Liver (tissue), 2 donors: ENCODE measurements at regions not wholly inside any gene's neighbourhood (a gene's known extent, or its start where the extent isn't known, plus 50 kb on each side); places are given as distances from the start of the nearest gene placed in this dataset.

Experiments used
- TF ChIP-seq, protein P1 (sequence below): fragments of 150-350 bp; IDR thresholded peaks from 2 replicates; pipeline ENCODE4 v1.5.1; 2017; ENCODE audit warnings: improper control_type of control experiment, low read depth, low read length; ENCODE audit not compliant: missing input control
- TF ChIP-seq, protein P2 (sequence below): IDR thresholded peaks from 2 replicates; pipeline ENCODE4 v1.6.1; 2016; ENCODE audit warnings: antibody characterized with exemption, mild to moderate bottlenecking
- TF ChIP-seq, protein P3 (sequence below): IDR thresholded peaks from 2 replicates; pipeline ENCODE4 v1.6.1; 2016; ENCODE audit warnings: antibody characterized with exemption
- donor health status: healthy.

DNA sequence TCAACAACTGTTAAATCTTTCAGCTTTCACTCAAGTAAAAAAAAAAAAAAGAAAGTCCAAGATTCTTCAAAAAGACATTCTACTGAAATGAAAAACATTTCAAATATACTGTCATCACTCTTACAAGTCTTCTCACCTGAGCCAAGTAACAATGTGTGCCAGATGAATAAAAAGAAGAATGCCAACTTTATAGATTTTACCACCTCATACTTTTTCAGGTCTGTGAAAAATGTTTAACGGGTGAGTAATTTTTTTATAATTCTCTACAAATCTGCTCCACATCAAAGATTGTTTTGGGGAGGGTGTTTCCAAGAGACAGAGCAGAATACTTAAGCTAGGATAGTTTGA lies 181.0 kb upstream of the BMP4 start:
- TF ChIP-seq, protein P1, sequence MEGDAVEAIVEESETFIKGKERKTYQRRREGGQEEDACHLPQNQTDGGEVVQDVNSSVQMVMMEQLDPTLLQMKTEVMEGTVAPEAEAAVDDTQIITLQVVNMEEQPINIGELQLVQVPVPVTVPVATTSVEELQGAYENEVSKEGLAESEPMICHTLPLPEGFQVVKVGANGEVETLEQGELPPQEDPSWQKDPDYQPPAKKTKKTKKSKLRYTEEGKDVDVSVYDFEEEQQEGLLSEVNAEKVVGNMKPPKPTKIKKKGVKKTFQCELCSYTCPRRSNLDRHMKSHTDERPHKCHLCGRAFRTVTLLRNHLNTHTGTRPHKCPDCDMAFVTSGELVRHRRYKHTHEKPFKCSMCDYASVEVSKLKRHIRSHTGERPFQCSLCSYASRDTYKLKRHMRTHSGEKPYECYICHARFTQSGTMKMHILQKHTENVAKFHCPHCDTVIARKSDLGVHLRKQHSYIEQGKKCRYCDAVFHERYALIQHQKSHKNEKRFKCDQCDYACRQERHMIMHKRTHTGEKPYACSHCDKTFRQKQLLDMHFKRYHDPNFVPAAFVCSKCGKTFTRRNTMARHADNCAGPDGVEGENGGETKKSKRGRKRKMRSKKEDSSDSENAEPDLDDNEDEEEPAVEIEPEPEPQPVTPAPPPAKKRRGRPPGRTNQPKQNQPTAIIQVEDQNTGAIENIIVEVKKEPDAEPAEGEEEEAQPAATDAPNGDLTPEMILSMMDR: no peak
- TF ChIP-seq, protein P2, sequence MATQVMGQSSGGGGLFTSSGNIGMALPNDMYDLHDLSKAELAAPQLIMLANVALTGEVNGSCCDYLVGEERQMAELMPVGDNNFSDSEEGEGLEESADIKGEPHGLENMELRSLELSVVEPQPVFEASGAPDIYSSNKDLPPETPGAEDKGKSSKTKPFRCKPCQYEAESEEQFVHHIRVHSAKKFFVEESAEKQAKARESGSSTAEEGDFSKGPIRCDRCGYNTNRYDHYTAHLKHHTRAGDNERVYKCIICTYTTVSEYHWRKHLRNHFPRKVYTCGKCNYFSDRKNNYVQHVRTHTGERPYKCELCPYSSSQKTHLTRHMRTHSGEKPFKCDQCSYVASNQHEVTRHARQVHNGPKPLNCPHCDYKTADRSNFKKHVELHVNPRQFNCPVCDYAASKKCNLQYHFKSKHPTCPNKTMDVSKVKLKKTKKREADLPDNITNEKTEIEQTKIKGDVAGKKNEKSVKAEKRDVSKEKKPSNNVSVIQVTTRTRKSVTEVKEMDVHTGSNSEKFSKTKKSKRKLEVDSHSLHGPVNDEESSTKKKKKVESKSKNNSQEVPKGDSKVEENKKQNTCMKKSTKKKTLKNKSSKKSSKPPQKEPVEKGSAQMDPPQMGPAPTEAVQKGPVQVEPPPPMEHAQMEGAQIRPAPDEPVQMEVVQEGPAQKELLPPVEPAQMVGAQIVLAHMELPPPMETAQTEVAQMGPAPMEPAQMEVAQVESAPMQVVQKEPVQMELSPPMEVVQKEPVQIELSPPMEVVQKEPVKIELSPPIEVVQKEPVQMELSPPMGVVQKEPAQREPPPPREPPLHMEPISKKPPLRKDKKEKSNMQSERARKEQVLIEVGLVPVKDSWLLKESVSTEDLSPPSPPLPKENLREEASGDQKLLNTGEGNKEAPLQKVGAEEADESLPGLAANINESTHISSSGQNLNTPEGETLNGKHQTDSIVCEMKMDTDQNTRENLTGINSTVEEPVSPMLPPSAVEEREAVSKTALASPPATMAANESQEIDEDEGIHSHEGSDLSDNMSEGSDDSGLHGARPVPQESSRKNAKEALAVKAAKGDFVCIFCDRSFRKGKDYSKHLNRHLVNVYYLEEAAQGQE: no peak
- TF ChIP-seq, protein P3, sequence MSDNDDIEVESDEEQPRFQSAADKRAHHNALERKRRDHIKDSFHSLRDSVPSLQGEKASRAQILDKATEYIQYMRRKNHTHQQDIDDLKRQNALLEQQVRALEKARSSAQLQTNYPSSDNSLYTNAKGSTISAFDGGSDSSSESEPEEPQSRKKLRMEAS: no peak
